Activated CD8-positive, alpha-beta T cell treated with anti-CD3 and anti-CD28 coated beads for 36 hours (primary cell): ENCODE measurements at regions not wholly inside any gene's neighbourhood (a gene's known extent, or its start where the extent isn't known, plus 50 kb on each side); places are given as distances from the start of the nearest gene placed in this dataset.

ENCODE experiments used
- ATAC-seq: fragments of 200-7000 bp; cut with Tn5 transposase; one replicate; pipeline ENCODE4 v1.10.0; 2021; ENCODE audit warnings: mild to moderate bottlenecking, moderate library complexity
- CTCF ChIA-PET: fragments of 350-600 bp; sonication (Branson Sonifier 250); formaldehyde crosslinking; loops from one replicate; lab custom pipeline; 2021; ENCODE audit warnings: antibody characterized with exemption; lab: Charles Lee
- POLR2A ChIA-PET: fragments of 350-600 bp; sonication (Branson Sonifier 250); formaldehyde crosslinking; loops from one replicate; lab custom pipeline; 2021; ENCODE audit warnings: antibody characterized with exemption; lab: Charles Lee
- DNase-seq: peaks from one replicate; pipeline ENCODE4 v3.0.0-alpha.2; 2020
- H3K27ac Mint-ChIP-seq: one replicate; pipeline ENCODE4 v1.8.0; 2021; ENCODE audit warnings: mild to moderate bottlenecking, mixed read lengths
- H3K27me3 Mint-ChIP-seq: one replicate; pipeline ENCODE4 v1.8.0; 2021; ENCODE audit warnings: mixed read lengths
- H3K36me3 Mint-ChIP-seq: one replicate; pipeline ENCODE4 v1.8.0; 2021; ENCODE audit warnings: low read depth, mixed read lengths
- H3K4me1 Mint-ChIP-seq: one replicate; pipeline ENCODE4 v1.8.0; 2021; ENCODE audit warnings: low read depth, mixed read lengths
- H3K4me3 Mint-ChIP-seq: one replicate; pipeline ENCODE4 v1.8.0; 2021; ENCODE audit warnings: mild to moderate bottlenecking, moderate library complexity, mixed read lengths
- H3K9me3 Mint-ChIP-seq: one replicate; pipeline ENCODE4 v1.8.0; 2021; ENCODE audit warnings: mixed read lengths
- intact Hi-C: fragments of 100-400 bp; cut with micrococcal nuclease; formaldehyde crosslinking; loops from one replicate; pipeline ENCODE4 v1.10.0; 2022
- TF ChIP-seq, protein P1 (sequence below): fragments of 200-600 bp; IDR thresholded peaks from one replicate; pipeline ENCODE4 v1.8.0; 2022; ENCODE audit warnings: antibody characterized with exemption, mild to moderate bottlenecking

DNA sequence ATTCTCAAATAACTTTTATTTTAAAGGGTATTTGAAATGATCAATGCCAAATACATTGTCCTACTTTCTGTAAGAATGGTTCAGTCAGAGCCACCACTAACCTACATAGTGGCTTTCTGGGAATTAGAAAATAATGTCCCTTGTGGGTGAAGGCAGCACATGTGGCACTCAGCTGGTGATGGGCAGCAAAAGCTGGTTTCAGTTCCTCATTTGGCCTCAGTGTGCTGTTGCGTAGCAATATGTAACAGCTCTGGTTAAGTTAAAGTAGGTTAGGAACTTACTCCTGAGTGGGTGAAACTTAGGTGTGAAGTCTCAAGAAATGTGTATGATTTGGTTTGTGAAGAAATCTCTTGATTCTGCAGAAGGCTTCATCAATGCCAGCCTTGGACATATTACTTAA, 99.6 kb upstream of the SPEF2 start:
- intact Hi-C loops: no loop called here
- CTCF ChIA-PET: no interaction called here
- ATAC-seq: no peak

DNA sequence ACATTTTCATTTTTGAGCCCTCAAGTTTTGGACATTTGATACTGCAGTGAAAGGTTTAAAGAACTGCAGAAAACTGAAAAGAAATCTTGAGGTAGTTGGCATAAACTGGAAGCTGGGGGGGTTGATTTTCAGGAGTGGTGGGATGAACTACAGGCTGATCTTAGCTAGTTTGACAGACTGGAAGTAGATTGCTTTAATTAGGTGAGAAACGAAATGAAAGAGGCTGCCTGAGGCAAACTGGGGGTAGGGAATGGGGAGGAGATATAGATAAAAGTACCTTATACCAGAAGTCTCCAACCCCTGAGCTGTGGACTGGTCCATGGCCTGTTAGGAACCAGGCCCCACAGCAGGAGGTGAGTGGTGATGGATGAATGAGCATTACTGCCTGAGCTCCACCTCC, 101.4 kb upstream of the SPEF2 start:
- CTCF ChIA-PET: no interaction called here

More for the DNA sequence above, 99.6 kb upstream of the SPEF2 start:
- H3K4me3 Mint-ChIP-seq: no peak overlapping the region
- H3K36me3 Mint-ChIP-seq: no peaks in the 10 kb centered on the region
- peaks cover 10% of the 10 kb centered on the region for H3K27me3 Mint-ChIP-seq
- TF ChIP-seq, protein P1, sequence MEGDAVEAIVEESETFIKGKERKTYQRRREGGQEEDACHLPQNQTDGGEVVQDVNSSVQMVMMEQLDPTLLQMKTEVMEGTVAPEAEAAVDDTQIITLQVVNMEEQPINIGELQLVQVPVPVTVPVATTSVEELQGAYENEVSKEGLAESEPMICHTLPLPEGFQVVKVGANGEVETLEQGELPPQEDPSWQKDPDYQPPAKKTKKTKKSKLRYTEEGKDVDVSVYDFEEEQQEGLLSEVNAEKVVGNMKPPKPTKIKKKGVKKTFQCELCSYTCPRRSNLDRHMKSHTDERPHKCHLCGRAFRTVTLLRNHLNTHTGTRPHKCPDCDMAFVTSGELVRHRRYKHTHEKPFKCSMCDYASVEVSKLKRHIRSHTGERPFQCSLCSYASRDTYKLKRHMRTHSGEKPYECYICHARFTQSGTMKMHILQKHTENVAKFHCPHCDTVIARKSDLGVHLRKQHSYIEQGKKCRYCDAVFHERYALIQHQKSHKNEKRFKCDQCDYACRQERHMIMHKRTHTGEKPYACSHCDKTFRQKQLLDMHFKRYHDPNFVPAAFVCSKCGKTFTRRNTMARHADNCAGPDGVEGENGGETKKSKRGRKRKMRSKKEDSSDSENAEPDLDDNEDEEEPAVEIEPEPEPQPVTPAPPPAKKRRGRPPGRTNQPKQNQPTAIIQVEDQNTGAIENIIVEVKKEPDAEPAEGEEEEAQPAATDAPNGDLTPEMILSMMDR: no peak
- no peak overlapping the region for H3K27ac Mint-ChIP-seq
- peaks cover 3% of the 10 kb centered on the region for H3K9me3 Mint-ChIP-seq
- POLR2A ChIA-PET: no interaction called here
- no peaks in the 10 kb centered on the region for H3K4me1 Mint-ChIP-seq
- DNase-seq: no peak

DNA sequence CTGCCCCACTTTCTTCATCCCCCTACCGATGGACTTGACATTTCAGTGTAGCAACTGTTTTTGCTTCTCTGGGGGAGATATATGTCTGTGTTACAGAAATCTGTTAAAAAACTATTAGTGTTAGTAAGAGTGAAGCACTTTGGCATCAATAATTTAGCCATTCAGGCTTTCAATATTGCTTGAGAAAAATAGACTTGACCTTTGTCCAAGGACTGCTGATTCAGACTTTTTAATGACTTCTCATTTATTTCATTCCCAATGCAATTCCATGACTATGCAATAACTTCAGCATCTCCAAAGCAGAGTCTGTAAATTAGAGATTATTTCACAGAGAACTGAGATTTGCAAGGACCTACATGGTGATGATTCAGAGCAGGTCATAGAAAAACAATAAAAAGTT, 104.1 kb upstream of the SPEF2 start:
- Mint-ChIP-seq H3K9me3 (peaks cover 5% of the 10 kb centered on the region), H3K4me1 (no peaks in the 10 kb centered on the region), H3K4me3 (no peak overlapping the region), H3K27me3 (peaks cover 5% of the 10 kb centered on the region), H3K36me3 (no peaks in the 10 kb centered on the region), H3K27ac (no peak overlapping the region)
- POLR2A ChIA-PET: no interaction called here
- DNase-seq (no peak), ATAC-seq (no peak)
- TF ChIP-seq, protein P1: no peak
- CTCF ChIA-PET: no interaction called here
- intact Hi-C loops: no loop called here

More for the DNA sequence above, 101.4 kb upstream of the SPEF2 start:
- H3K4me1 Mint-ChIP-seq: no peaks in the 10 kb centered on the region
- POLR2A ChIA-PET: no interaction called here
- no peaks in the 10 kb centered on the region for H3K36me3 Mint-ChIP-seq
- TF ChIP-seq, protein P1: no peak
- intact Hi-C loops: no loop called here
- ATAC-seq: no peak
- peaks cover 10% of the 10 kb centered on the region for H3K27me3 Mint-ChIP-seq
- DNase-seq: no peak
- no peak overlapping the region for H3K27ac Mint-ChIP-seq
- H3K9me3 Mint-ChIP-seq: peaks cover 3% of the 10 kb centered on the region
- no peak overlapping the region for H3K4me3 Mint-ChIP-seq

DNA sequence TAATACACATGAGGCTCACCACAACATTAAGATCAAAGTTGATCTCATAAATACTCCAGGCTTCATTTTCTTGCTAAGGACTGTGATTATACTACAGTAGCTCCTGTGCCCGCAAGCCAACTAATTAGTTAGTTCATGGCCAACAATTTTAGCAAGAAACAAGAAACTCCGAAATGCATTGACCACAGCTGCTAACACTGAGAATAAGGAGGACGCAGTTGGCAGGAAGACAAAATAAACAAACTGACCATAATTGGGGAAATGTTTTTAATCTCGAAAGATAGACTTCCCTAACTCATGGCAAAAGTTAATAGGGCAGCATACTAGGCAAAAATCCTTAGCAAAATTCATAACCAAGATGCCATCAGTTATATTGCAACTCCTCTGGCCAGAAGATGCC, 115.5 kb upstream of the SPEF2 start:
- CTCF ChIA-PET: no interaction called here
- peaks cover 4% of the 10 kb centered on the region for H3K27me3 Mint-ChIP-seq
- TF ChIP-seq, protein P1: no peak
- no peak overlapping the region for H3K27ac Mint-ChIP-seq
- DNase-seq (no peak), ATAC-seq (no peak)
- intact Hi-C loops: no loop called here
- H3K4me1 Mint-ChIP-seq: no peaks in the 10 kb centered on the region
- H3K36me3 Mint-ChIP-seq: no peaks in the 10 kb centered on the region
- H3K4me3 Mint-ChIP-seq: no peak overlapping the region
- POLR2A ChIA-PET: interaction anchor here (0.8 kb wide), 1 partner anchor 15 kb away, joined by 3 read pairs; no protein-coding TSS in a partner anchor
- peaks cover 18% of the 10 kb centered on the region for H3K9me3 Mint-ChIP-seq

DNA sequence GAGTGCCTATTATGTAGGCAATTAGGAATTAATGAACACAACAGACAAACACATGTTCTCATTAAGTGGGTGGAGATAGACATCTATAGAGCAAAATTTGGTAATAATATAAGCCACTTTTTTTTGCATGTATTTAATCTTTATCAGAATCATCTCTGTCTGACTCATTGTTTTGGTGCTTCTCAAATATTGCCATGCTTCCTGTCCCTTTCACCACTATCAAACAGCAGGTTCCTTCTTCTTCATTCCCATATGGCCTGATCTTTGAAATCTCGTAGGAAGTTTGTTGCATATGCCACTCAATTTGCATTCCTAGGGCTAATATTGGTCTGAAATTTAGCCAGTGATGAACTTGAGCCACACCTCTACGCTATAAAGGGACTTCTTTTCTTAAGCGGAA, 128.9 kb upstream of the SPEF2 start:
- ChIA-PET CTCF (no interaction called here), POLR2A (interaction anchor here (0.7 kb wide), 1 partner anchor 935 kb away, joined by 3 read pairs; no protein-coding TSS in a partner anchor)
- no peaks in the 10 kb centered on the region for H3K9me3 Mint-ChIP-seq
- ATAC-seq (no peak), DNase-seq (no peak)
- intact Hi-C loops: no loop called here
- no peak overlapping the region for H3K27ac Mint-ChIP-seq
- peaks cover 4% of the 10 kb centered on the region for H3K27me3 Mint-ChIP-seq
- no peaks in the 10 kb centered on the region for H3K4me1 Mint-ChIP-seq
- TF ChIP-seq, protein P1: no peak
- H3K36me3 Mint-ChIP-seq: no peaks in the 10 kb centered on the region
- no peak overlapping the region for H3K4me3 Mint-ChIP-seq
